ENCODE measurements at regions not wholly inside any gene's neighbourhood (a gene's known extent, or its start where the extent isn't known, plus 50 kb on each side); places are given as distances from the start of the nearest gene placed in this dataset.
A peak's percentile ranks its signal among the peaks of the same experiment; 100 is the strongest.

- H3K9me3 ChIP-seq (ENCODE audit: control insufficient read depth, low read depth, low read length), result no peaks in the 10 kb centered on the region
- DNase-seq (ENCODE audit: low read depth, low spot score) (no peak), FAIRE-seq (peak; percentile 46)
- no peaks in the 10 kb centered on the region for H3K36me3 ChIP-seq (ENCODE audit: control insufficient read depth in 2 of 2, extremely low read depth in 1 of 2, insufficient read depth in 2 of 2, low read length in 2 of 2)
- H3K27ac ChIP-seq (ENCODE audit: control insufficient read depth, insufficient read depth, low read length), result no peak overlapping the region
- no peak overlapping the region for H3K9ac ChIP-seq (ENCODE audit: control insufficient read depth, extremely low read depth, insufficient read depth, low read length)
- dilution Hi-C loops (cut with MboI; ENCODE audit: extremely low pct_ligation_motif_present, low sequenced_read_pairs), result no loop called here
- H3K4me1 ChIP-seq (ENCODE audit: control insufficient read depth, extremely low read depth, insufficient read depth, low read length), result peaks cover 15% of the 10 kb centered on the region
- no peaks in the 10 kb centered on the region for H3K79me2 ChIP-seq (ENCODE audit: control insufficient read depth, insufficient read depth, low read length)
- no peaks in the 10 kb centered on the region for H3K27me3 ChIP-seq (ENCODE audit: control insufficient read depth, extremely low read depth, insufficient read depth, low read length)
- TF ChIP-seq CTCF (optimal IDR thresholded peaks at IDR 0.05 in 1 of 3, IDR thresholded peaks at IDR 0.05 in 1 of 3, conservative IDR thresholded peaks at IDR 0.05 in 1 of 3; ENCODE audit: extremely low read depth in 1 of 3, insufficient read depth in 2 of 3, low read length in 3 of 3) (no peak), EZH2 (IDR thresholded peaks at IDR 0.05; ENCODE audit: low read length) (no peak)
- H4K20me1 ChIP-seq (ENCODE audit: control insufficient read depth, extremely low read depth, insufficient read depth, low read length), result no peaks in the 10 kb centered on the region
- no peak overlapping the region for H3K4me3 ChIP-seq (ENCODE audit: control insufficient read depth in 2 of 3, extremely low read depth in 1 of 3, insufficient read depth in 2 of 3, low read depth in 1 of 3, low read length in 3 of 3)
- H3K9me1 ChIP-seq (ENCODE audit: control insufficient read depth, extremely low read depth, insufficient read depth, low read length), result no peaks in the 10 kb centered on the region
- no peak overlapping the region for H3K4me2 ChIP-seq (ENCODE audit: control insufficient read depth, extremely low read depth, insufficient read depth, low read depth, low read length)
- H2AFZ ChIP-seq (ENCODE audit: control insufficient read depth, low read length), result peak overlapping the region; percentile 14
Measured at GRCh38 chr6:12467706-12468670, 177.8 kb downstream of the EDN1 start.

GRCh38 chr6:12472601-12473038 lies 182.5 kb downstream of the EDN1 start:
- Histone ChIP-seq H3K79me2 (ENCODE audit: control insufficient read depth, insufficient read depth, low read length) (no peaks in the 10 kb centered on the region), H3K4me3 (ENCODE audit: control insufficient read depth in 2 of 3, extremely low read depth in 1 of 3, insufficient read depth in 2 of 3, low read depth in 1 of 3, low read length in 3 of 3) (no peak overlapping the region), H3K9me3 (ENCODE audit: control insufficient read depth, low read depth, low read length) (no peaks in the 10 kb centered on the region), H3K27me3 (ENCODE audit: control insufficient read depth, extremely low read depth, insufficient read depth, low read length) (no peaks in the 10 kb centered on the region), H3K36me3 (ENCODE audit: control insufficient read depth in 2 of 2, extremely low read depth in 1 of 2, insufficient read depth in 2 of 2, low read length in 2 of 2) (no peaks in the 10 kb centered on the region), H3K4me2 (ENCODE audit: control insufficient read depth, extremely low read depth, insufficient read depth, low read depth, low read length) (peak overlapping the region; percentile 65), H3K27ac (ENCODE audit: control insufficient read depth, insufficient read depth, low read length) (peak overlapping the region; percentile 74), H3K9ac (ENCODE audit: control insufficient read depth, extremely low read depth, insufficient read depth, low read length) (peak overlapping the region; percentile 32), H3K4me1 (ENCODE audit: control insufficient read depth, extremely low read depth, insufficient read depth, low read length) (peaks cover 34% of the 10 kb centered on the region), H2AFZ (ENCODE audit: control insufficient read depth, low read length) (peak overlapping the region; percentile 41), H3K9me1 (ENCODE audit: control insufficient read depth, extremely low read depth, insufficient read depth, low read length) (no peaks in the 10 kb centered on the region), H4K20me1 (ENCODE audit: control insufficient read depth, extremely low read depth, insufficient read depth, low read length) (no peaks in the 10 kb centered on the region)
- peak; percentile 100 for DNase-seq (ENCODE audit: low read depth, low spot score)
- no peak for TF ChIP-seq EZH2 (IDR thresholded peaks at IDR 0.05; ENCODE audit: low read length)
- no peak for TF ChIP-seq CTCF (optimal IDR thresholded peaks at IDR 0.05 in 1 of 3, IDR thresholded peaks at IDR 0.05 in 1 of 3, conservative IDR thresholded peaks at IDR 0.05 in 1 of 3; ENCODE audit: extremely low read depth in 1 of 3, insufficient read depth in 2 of 3, low read length in 3 of 3)
- dilution Hi-C loops (cut with MboI; ENCODE audit: extremely low pct_ligation_motif_present, low sequenced_read_pairs), result no loop called here
- peak; percentile 100 for FAIRE-seq
